ENCODE measurements at regions not wholly inside any gene's neighbourhood (a gene's known extent, or its start where the extent isn't known, plus 50 kb on each side); places are given as distances from the start of the nearest gene placed in this dataset.

- DNase-seq: no peak
These were observed 305.7 kb upstream of the FAM98A start for GRCh38 chr2:33904801-33905200.

GRCh38 chr2:33903701-33904100, 304.6 kb upstream of the FAM98A start:
- DNase-seq: no peak

GRCh38 chr2:33903215-33903614, 304.1 kb upstream of the FAM98A start:
- DNase-seq: peak; percentile 5

DNA sequence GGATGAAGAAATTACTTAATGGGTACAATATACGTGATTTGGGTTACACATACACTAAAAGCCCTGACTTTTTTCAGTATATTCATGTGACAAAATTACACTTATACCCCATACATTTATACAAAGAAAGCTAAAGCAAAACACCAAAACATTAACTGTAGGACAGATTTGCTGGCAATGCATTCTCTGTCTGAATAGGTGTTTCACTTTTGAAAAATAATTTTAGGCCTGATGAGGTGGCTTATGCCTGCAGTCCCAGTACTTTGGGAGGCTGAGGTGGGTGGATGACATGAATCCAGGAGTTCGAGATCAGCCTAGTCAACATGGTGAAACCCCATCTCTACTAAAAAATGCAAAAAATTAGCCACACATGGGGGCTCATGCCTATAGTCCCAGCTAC, 301.5 kb upstream of the FAM98A start:
- DNase-seq: no peak

GRCh38 chr2:33897741-33898140, 298.6 kb upstream of the FAM98A start:
- peak; percentile 26 for DNase-seq

DNA sequence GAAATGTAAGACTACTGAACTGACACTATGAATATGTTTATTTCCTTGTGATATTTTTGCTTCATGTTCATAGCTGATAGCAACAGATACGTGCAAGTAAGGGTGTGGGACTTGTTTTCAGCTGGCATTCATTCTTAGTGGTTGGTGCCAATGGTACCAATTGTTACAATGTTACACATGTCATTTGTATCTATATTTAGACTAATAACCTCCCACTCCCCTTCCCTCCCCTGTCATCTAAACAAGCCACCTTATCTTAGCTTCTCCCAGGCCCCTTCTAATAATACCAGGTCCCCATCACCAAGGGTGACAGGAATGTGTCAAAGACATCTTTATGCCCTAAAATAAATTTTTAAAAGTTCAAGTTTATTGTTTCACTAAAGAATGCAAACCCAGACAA, 294.7 kb upstream of the FAM98A start:
- no peak for DNase-seq

- DNase-seq: no peak
These were observed 292.5 kb upstream of the FAM98A start for GRCh38 chr2:33891616-33892015.

GRCh38 chr2:33890686-33891085, 291.6 kb upstream of the FAM98A start:
- DNase-seq: no peak

GRCh38 chr2:33877348-33878016, 278.4 kb upstream of the FAM98A start:
- DNase-seq: no peak

DNA sequence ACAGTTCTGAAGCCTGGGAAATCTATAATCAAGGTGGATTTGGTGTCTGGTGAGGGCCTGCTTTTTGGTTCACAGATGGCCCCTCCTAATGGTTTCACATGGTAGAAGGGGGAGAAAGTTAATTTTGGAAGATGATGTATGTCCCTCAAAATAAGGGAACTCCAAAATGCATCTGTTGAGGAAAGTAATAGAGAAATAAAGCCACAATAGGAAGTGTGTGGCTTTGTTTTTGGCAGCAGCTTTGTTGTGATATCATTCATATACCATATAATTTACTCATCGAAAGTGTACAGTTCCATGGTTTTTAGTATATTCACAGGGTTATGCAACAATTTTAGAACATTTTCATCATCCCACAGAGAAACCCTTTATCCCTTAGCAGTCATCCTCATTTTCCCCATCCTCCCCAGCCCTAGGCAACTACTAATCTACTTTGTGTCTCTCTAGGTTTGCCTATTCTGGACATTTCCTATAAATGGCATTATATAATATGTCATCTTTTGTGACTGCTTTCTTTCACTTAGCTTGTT, 274.0 kb upstream of the FAM98A start:
- peak; percentile 7 for DNase-seq

- DNase-seq: no peak
These were observed 260.8 kb upstream of the FAM98A start for GRCh38 chr2:33859811-33860461.

GRCh38 chr2:33859176-33859575, 260.1 kb upstream of the FAM98A start:
- DNase-seq: peak; percentile 84

- no peak for DNase-seq
These were observed 249.4 kb upstream of the FAM98A start for GRCh38 chr2:33848486-33848885.

- DNase-seq: no peak
These were observed 240.7 kb upstream of the FAM98A start for GRCh38 chr2:33839791-33840190.

- no peak for DNase-seq
These were observed 237.5 kb upstream of the FAM98A start for GRCh38 chr2:33836628-33837027.

DNA sequence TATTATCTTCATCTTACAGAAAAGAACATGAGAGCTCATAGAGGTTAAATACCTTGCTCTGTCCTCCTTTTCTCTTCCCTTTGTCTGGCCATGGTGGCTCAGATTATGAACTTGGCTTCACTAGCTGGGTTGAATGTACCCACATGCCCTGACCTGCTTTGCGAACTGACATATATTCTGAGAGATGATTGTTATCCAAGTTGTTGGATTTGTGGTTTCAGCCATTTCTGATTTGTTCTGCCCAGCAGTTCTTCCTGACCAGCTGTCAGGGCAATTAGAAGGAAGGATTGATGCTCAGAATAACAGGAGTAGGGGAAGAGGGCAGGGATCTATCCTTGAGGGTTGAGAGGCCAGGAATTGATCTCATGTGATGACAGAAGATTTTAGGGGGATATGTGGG, 236.8 kb upstream of the FAM98A start:
- no peak for DNase-seq

DNA sequence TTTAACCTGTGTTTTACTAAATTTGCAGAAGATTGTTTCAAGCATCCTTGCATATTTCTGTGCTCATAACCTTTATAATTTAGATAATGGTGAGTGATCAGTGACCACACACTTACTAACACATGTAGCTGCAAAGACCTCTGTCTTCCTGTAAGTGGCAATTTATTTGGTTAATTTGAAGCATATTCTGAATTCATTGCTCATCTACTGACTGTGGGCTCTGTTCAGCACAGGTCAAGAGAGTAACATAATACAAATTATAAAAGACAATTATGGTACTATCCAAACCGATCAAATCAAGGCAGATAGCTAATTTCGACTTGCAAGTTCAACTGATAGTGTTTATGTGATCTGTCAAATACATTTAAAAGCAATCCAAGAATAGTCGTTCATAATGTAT, 223.9 kb upstream of the FAM98A start:
- no peak for DNase-seq

DNA sequence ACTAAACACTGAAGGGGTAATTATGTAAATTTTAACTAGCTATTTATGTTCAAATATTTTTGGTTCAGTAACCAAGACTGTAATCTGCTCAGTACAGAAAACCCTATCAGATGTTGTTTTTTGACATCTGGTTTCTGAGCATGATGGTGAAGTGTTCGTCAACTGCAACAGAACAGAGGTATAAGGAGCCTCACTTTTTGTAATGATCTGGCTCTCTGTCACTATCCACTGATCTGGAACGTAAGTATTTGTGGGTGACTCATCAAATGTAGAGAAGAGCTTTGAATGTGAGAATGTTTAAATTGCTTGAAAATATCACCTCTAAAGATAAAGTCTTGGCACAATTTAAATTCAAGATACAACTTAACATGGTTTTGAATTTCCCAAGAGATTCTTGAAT, 213.6 kb upstream of the FAM98A start:
- peak; percentile 1 for DNase-seq

- DNase-seq: no peak
These were observed 211.1 kb upstream of the FAM98A start for GRCh38 chr2:33810046-33810835.

GRCh38 chr2:33806041-33806440, 206.9 kb upstream of the FAM98A start:
- DNase-seq: no peak

DNA sequence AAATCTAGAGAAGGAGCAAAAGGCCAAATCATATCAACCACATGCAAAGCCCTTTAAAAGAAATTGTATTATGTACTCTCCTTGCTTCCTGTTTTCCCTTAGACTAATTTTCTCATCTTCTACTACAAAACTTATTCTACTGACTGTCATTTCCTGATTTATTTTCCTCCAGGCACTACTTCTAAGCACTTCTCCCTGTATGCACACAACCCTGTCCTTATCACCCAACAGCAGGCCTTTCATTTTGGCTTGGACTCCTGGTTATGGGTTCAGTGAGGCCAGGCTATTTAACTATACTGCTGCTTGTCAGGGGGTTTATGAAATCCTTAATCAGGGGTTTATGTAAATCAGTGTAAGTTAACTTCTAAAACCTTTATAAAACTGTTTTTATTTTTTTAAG, 205.1 kb upstream of the FAM98A start:
- DNase-seq: peak; percentile 94

DNA sequence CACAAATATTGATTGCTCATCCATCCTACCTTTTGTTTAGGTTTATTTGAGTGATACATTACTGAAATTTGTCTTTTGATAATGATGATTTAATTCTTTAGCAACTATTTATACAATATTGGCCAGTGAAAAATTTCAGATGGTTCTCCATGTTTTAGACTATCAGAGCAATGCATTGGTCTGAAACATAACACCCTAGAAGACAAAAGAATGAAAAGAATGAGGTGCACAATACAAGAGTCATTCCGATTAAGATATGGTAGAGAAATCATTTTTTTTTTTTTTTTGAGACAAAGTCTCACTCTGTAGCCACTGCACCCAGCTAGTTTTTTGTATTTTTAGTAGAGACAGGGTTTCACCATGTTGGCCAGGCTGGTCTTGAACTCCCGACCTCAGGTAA, 197.4 kb upstream of the FAM98A start:
- no peak for DNase-seq

DNA sequence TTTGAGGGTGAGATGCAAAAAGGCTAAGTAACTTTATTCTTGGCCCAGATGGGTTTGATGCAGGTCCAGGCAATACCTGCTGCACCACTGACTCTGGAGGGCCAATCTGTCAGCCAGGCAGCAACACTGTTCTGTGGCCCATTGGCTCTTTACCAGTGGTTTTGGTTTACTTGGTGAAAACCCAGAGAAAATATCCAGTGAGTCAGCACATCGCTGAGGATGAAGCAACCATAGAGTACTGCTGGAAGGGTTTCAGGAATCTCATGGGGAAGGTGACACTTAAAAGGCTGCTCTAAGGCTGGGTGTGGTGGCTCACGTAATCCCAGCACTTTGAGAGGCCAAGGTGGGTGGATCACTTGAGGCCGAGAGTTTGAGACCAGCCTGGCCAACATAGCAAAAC, 192.5 kb upstream of the FAM98A start:
- DNase-seq: no peak

DNA sequence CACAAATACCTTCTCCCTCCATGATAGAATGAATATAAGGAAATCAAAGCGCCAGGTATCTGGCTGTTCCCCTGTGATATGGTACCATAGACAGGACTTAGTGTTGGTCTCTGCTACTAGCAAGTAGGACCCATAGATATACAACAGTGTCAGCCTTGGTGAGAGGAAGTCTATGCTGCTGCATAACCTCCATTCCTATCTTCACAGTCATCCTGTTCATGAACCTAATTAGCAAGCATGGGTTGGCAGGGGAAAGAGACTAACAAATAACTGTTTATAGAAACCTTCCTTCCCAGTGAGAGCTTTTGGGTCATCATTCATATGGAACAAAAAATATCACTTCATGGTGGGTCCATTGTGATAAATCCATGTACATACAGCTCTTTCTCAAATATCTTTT, 188.9 kb upstream of the FAM98A start:
- DNase-seq: no peak
